ENCODE measurements at regions not wholly inside any gene's neighbourhood (a gene's known extent, or its start where the extent isn't known, plus 50 kb on each side); places are given as distances from the start of the nearest gene placed in this dataset.

DNA sequence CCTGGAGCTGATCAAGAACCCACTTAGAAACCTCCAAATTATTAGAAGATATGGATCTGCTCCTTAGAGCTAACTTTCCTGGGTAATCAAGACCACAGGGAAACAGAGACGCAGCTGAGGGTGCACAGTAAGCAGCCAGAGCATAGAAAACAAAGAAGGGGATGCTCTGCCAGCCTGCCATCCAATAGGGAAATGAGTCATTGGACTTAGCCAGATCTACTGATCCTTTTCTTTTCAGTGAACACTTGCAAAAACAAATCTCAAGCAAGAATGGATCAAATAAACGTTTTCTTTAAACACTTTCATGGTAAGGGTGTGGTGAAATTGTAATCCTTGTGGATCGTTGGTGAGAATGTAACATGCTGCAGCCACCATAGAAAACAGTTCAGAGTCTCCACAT, 474.0 kb downstream of the LTN1 start:
- Mint-ChIP-seq H3K4me1 (peaks cover 0 to 5% (median 0%) of the 10 kb centered on the region in 7 donors), H3K9me3 (no peaks in the 10 kb centered on the region), H3K36me3 (no peaks in the 10 kb centered on the region), H3K27me3 (peaks cover 0 to 9% (median 0%) of the 10 kb centered on the region in 5 donors), H3K4me3 (no peak overlapping the region), H3K27ac (no peak overlapping the region)
- Histone ChIP-seq H3K4me1 (ENCODE audit: control insufficient read depth in 2 of 2, insufficient read depth in 2 of 2, low read length in 2 of 2) (no peaks in the 10 kb centered on the region), H3K27me3 (ENCODE audit: control insufficient read depth in 2 of 2, insufficient read depth in 2 of 2, low read length in 2 of 2) (no peaks in the 10 kb centered on the region), H3K4me3 (ENCODE audit: low read length) (no peak overlapping the region), H3K36me3 (ENCODE audit: control insufficient read depth in 2 of 3, insufficient read depth in 3 of 3, low read length in 3 of 3) (no peaks in the 10 kb centered on the region), H3K27ac (ENCODE audit: low read depth, low read length) (no peak overlapping the region), H3K9me3 (ENCODE audit: control insufficient read depth in 2 of 3, low read length in 3 of 3) (no peaks in the 10 kb centered on the region)
- POLR2A ChIA-PET = no interaction called here
- no peak for DNase-seq
- CTCF ChIA-PET = interaction anchor here (3.9 kb wide), 1 partner anchor 226 kb away, joined by 48 read pairs; no protein-coding TSS in a partner anchor
- no peak for ATAC-seq
- intact Hi-C loops (cut with micrococcal nuclease) = loop anchor here in 1 of 2 donors (5.0 kb wide), 1 partner anchor 89 kb away; no protein-coding TSS in a partner anchor

DNA sequence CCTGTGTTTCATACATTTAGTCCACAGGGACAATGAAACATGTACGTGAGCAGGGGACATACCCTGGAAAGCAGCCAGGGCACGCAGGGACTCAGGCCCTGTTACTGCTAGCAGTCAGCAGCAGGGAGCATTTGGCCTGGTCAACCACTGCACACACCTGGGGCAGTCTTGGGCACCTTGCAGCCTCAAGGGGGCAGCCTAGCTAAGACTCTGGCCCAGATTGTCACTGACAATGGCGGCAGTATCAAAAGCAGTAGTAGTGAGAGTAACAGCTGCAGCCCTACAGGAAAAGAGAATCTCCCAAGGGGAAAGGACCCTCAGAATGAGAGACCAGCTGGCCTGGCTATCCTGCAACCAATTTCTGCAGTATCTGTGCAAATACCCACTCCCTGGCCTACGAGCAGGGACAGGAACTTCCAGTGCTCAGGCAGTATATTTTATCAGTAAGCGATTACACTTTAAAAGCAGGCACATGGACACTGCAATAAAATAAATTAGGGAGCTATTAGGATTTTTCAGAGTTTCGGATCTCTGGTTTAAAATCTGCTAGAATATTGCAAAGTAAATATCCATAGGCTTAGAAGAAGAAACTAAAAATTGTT, 475.6 kb downstream of the LTN1 start:
- intact Hi-C loops (cut with micrococcal nuclease) = loop anchor here (1.0 to 5.0 kb wide), 3 partner anchors 90 to 423 kb away; no protein-coding TSS in a partner anchor
- no peak overlapping the region for H3K27ac Mint-ChIP-seq
- CTCF ChIA-PET = interaction anchor here (0.6 to 3.9 kb wide), 7 partner anchors 11 to 423 kb away, joined by 3 to 48 read pairs (median 5); no protein-coding TSS in a partner anchor

DNA sequence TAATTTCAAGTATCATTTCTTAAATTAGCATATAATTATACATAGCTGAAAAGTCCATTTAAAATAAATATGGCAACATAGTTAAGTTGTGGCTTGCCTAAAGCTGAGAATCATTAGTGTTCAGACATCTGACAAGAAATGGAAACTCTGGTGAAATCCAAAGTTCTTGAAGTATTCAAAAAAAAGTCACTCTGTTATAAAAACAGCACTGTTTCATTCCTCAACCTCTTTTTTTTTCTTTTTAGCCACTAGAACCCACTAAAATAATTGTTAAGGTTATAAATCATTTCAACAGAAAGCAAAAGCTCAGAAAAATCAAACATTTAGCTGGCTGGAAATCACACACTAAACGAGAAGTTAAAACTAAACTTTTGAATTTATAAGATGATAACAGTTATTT, 476.7 kb downstream of the LTN1 start:
- ChIA-PET CTCF (interaction anchor here (0.7 to 3.9 kb wide), 5 partner anchors 14 to 232 kb away, joined by 3 to 48 read pairs (median 4); no protein-coding TSS in a partner anchor), POLR2A (interaction anchor here (0.8 kb wide), 1 partner anchor 66 kb away, joined by 3 read pairs; no protein-coding TSS in a partner anchor)
- Histone ChIP-seq H3K27me3 (ENCODE audit: control insufficient read depth in 2 of 2, insufficient read depth in 2 of 2, low read length in 2 of 2) (no peaks in the 10 kb centered on the region), H3K36me3 (ENCODE audit: control insufficient read depth in 2 of 3, insufficient read depth in 3 of 3, low read length in 3 of 3) (no peaks in the 10 kb centered on the region), H3K27ac (ENCODE audit: low read depth, low read length) (no peak overlapping the region), H3K4me3 (ENCODE audit: low read length) (no peak overlapping the region), H3K9me3 (ENCODE audit: control insufficient read depth in 2 of 3, low read length in 3 of 3) (no peaks in the 10 kb centered on the region), H3K4me1 (ENCODE audit: control insufficient read depth in 2 of 2, insufficient read depth in 2 of 2, low read length in 2 of 2) (no peaks in the 10 kb centered on the region)
- H3K4me3 Mint-ChIP-seq = no peak overlapping the region
- no peaks in the 10 kb centered on the region for H3K9me3 Mint-ChIP-seq
- ATAC-seq (no peak), DNase-seq (no peak)
- no peak overlapping the region for H3K27ac Mint-ChIP-seq
- peaks cover 0 to 2% (median 0%) of the 10 kb centered on the region in 7 donors for H3K4me1 Mint-ChIP-seq
- intact Hi-C loops (cut with micrococcal nuclease) = loop anchor here in 1 of 2 donors (5.0 kb wide), 1 partner anchor 91 kb away; no protein-coding TSS in a partner anchor
- H3K27me3 Mint-ChIP-seq = peaks cover 0 to 11% (median 0%) of the 10 kb centered on the region in 5 donors
- no peaks in the 10 kb centered on the region for H3K36me3 Mint-ChIP-seq

More for the DNA sequence above, 475.6 kb downstream of the LTN1 start:
- H3K4me1 ChIP-seq (ENCODE audit: control insufficient read depth in 2 of 2, insufficient read depth in 2 of 2, low read length in 2 of 2) = no peaks in the 10 kb centered on the region
- no peaks in the 10 kb centered on the region for H3K9me3 ChIP-seq (ENCODE audit: control insufficient read depth in 2 of 3, low read length in 3 of 3)
- Mint-ChIP-seq H3K27me3 (peaks cover 0 to 11% (median 0%) of the 10 kb centered on the region in 5 donors), H3K4me1 (peaks cover 0 to 2% (median 0%) of the 10 kb centered on the region in 7 donors), H3K36me3 (no peaks in the 10 kb centered on the region), H3K9me3 (no peaks in the 10 kb centered on the region), H3K4me3 (no peak overlapping the region)
- no peak overlapping the region for H3K4me3 ChIP-seq (ENCODE audit: low read length)
- H3K27me3 ChIP-seq (ENCODE audit: control insufficient read depth in 2 of 2, insufficient read depth in 2 of 2, low read length in 2 of 2) = no peaks in the 10 kb centered on the region
- DNase-seq (peak; percentile 24 to 61 (median 51)), ATAC-seq (peak; percentile 90)
- no peaks in the 10 kb centered on the region for H3K36me3 ChIP-seq (ENCODE audit: control insufficient read depth in 2 of 3, insufficient read depth in 3 of 3, low read length in 3 of 3)
- H3K27ac ChIP-seq (ENCODE audit: low read depth, low read length) = no peak overlapping the region
- POLR2A ChIA-PET = interaction anchor here (0.6 to 0.7 kb wide), 2 partner anchors 228 to 511 kb away, joined by 3 read pairs; no protein-coding TSS in a partner anchor

DNA sequence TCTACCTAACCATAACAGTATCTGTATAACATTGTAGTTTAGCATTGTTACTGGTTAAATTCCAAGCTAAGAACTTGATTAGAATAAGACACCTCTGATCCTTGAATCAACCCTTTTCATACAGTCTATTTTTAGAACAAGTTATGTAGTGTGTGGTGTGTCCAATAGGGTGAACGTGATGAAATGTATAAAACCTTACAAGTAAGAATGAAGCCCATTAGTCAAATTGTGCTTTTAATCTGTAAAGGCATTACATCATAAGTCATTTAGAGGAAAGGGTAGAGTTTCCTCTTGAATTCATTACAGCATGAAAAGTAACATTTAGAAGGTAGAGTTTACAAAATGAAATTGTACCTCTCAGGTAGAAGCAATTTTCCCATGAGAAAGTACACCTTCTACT, 479.2 kb downstream of the LTN1 start:
- no peak for DNase-seq
- Mint-ChIP-seq H3K27ac (no peak overlapping the region), H3K9me3 (peaks cover 0 to 2% (median 0%) of the 10 kb centered on the region in 11 donors), H3K4me1 (peaks cover 0 to 2% (median 0%) of the 10 kb centered on the region in 7 donors), H3K27me3 (peaks cover 5 to 11% (median 9%) of the 10 kb centered on the region in 5 donors), H3K4me3 (no peak overlapping the region), H3K36me3 (no peaks in the 10 kb centered on the region)
- no peak for ATAC-seq
- ChIA-PET POLR2A (no interaction called here), CTCF (interaction anchor here (0.8 to 3.6 kb wide), 3 partner anchors 10 to 304 kb away, joined by 3 to 19 read pairs (median 3); no protein-coding TSS in a partner anchor)
- Histone ChIP-seq H3K36me3 (ENCODE audit: control insufficient read depth in 2 of 3, insufficient read depth in 3 of 3, low read length in 3 of 3) (no peaks in the 10 kb centered on the region), H3K27ac (ENCODE audit: low read depth, low read length) (no peak overlapping the region), H3K9me3 (ENCODE audit: control insufficient read depth in 2 of 3, low read length in 3 of 3) (no peaks in the 10 kb centered on the region), H3K4me3 (ENCODE audit: low read length) (no peak overlapping the region), H3K4me1 (ENCODE audit: control insufficient read depth in 2 of 2, insufficient read depth in 2 of 2, low read length in 2 of 2) (no peaks in the 10 kb centered on the region), H3K27me3 (ENCODE audit: control insufficient read depth in 2 of 2, insufficient read depth in 2 of 2, low read length in 2 of 2) (no peaks in the 10 kb centered on the region)
- intact Hi-C loops (cut with micrococcal nuclease) = no loop called here

DNA sequence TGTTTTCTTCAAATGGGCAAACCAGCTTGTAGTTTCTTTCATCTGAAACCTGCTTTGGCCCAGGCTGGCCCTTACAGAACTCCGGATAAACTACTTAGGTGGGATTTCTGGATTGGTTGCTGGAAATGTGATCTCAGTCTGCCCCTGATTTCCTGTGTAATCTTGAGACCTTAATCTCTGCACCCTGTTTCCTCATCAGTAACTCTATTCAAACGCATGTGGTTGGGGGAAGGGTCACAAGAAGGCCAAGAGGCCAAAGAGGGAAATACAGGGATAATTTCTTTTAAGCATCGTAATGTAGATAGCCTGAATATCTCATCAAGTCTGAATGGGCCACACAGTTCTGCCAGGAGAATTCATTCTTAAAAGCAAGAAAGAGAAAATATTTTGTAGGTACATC, 483.6 kb downstream of the LTN1 start:
- peaks cover 0 to 9% (median 0%) of the 10 kb centered on the region in 5 donors for H3K36me3 Mint-ChIP-seq

DNA sequence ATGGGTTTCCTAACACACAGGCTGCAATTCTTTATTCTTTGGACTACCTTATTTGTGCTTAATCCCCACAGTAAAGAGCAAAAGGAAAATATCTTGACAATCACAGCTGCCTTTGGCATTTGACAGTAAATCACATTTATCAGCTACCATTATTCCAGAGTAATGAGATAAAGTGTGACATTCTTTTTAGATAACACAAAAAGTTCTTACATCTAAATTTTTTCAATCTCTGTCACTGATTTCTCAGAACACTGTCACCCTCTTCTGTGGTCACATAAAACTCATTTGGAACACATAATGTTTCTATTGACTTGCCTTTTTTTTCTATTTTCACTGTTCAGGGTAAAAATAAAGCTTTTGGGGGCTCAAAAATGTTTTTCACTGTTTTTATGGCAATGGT, 484.6 kb downstream of the LTN1 start:
- no peaks in the 10 kb centered on the region for H3K4me1 ChIP-seq (ENCODE audit: control insufficient read depth in 2 of 2, insufficient read depth in 2 of 2, low read length in 2 of 2)
- H3K4me3 ChIP-seq (ENCODE audit: low read length) = no peak overlapping the region
- ATAC-seq (no peak), DNase-seq (no peak)
- H3K27ac Mint-ChIP-seq = no peak overlapping the region
- H3K27ac ChIP-seq (ENCODE audit: low read depth, low read length) = no peak overlapping the region
- no peak overlapping the region for H3K4me3 Mint-ChIP-seq
- ChIA-PET CTCF (interaction anchor here (0.7 to 1.1 kb wide), 2 partner anchors 11 to 238 kb away, joined by 3 to 7 read pairs; no protein-coding TSS in a partner anchor), POLR2A (no interaction called here)
- peaks cover 5 to 41% (median 16%) of the 10 kb centered on the region in 11 donors for H3K9me3 Mint-ChIP-seq
- H3K36me3 Mint-ChIP-seq = peaks cover 0 to 9% (median 0%) of the 10 kb centered on the region in 5 donors
- no peaks in the 10 kb centered on the region for H3K27me3 ChIP-seq (ENCODE audit: control insufficient read depth in 2 of 2, insufficient read depth in 2 of 2, low read length in 2 of 2)
- intact Hi-C loops (cut with micrococcal nuclease) = no loop called here
- H3K9me3 ChIP-seq (ENCODE audit: control insufficient read depth in 2 of 3, low read length in 3 of 3) = peaks cover 0 to 14% (median 0%) of the 10 kb centered on the region in 3 experiments
- H3K4me1 Mint-ChIP-seq = no peaks in the 10 kb centered on the region
- no peaks in the 10 kb centered on the region for H3K36me3 ChIP-seq (ENCODE audit: control insufficient read depth in 2 of 3, insufficient read depth in 3 of 3, low read length in 3 of 3)
- H3K27me3 Mint-ChIP-seq = peaks cover 2 to 10% (median 8%) of the 10 kb centered on the region in 5 donors

More for the DNA sequence above, 483.6 kb downstream of the LTN1 start:
- ATAC-seq = no peak
- no peak overlapping the region for H3K27ac ChIP-seq (ENCODE audit: low read depth, low read length)
- H3K9me3 Mint-ChIP-seq = peaks cover 5 to 35% (median 16%) of the 10 kb centered on the region in 11 donors
- no peak overlapping the region for H3K4me3 ChIP-seq (ENCODE audit: low read length)
- H3K4me1 Mint-ChIP-seq = no peaks in the 10 kb centered on the region
- H3K4me1 ChIP-seq (ENCODE audit: control insufficient read depth in 2 of 2, insufficient read depth in 2 of 2, low read length in 2 of 2) = no peaks in the 10 kb centered on the region
- H3K27me3 Mint-ChIP-seq = peaks cover 4 to 10% (median 8%) of the 10 kb centered on the region in 5 donors
- peaks cover 0 to 14% (median 0%) of the 10 kb centered on the region in 3 experiments for H3K9me3 ChIP-seq (ENCODE audit: control insufficient read depth in 2 of 3, low read length in 3 of 3)
- H3K36me3 ChIP-seq (ENCODE audit: control insufficient read depth in 2 of 3, insufficient read depth in 3 of 3, low read length in 3 of 3) = no peaks in the 10 kb centered on the region
- CTCF ChIA-PET = interaction anchor here (1.5 kb wide), 1 partner anchor 237 kb away, joined by 5 read pairs; no protein-coding TSS in a partner anchor
- intact Hi-C loops (cut with micrococcal nuclease) = no loop called here
- no peak overlapping the region for H3K4me3 Mint-ChIP-seq
- no peak for DNase-seq
- H3K27ac Mint-ChIP-seq = no peak overlapping the region
- POLR2A ChIA-PET = no interaction called here
- H3K27me3 ChIP-seq (ENCODE audit: control insufficient read depth in 2 of 2, insufficient read depth in 2 of 2, low read length in 2 of 2) = no peaks in the 10 kb centered on the region
